CD4-positive, alpha-beta T cell (primary cell): ENCODE measurements at regions not wholly inside any gene's neighbourhood (a gene's known extent, or its start where the extent isn't known, plus 50 kb on each side); places are given as distances from the start of the nearest gene placed in this dataset.

Experiments
- ATAC-seq: fragments of 200-7000 bp; cut with Tn5 transposase; one replicate; pipeline ENCODE4 v1.10.0; 2022; ENCODE audit warnings: mild to moderate bottlenecking; ENCODE audit not compliant: poor library complexity
- CTCF ChIA-PET: fragments of 350-600 bp; sonication (Branson Sonifier 250); formaldehyde crosslinking; loops from one replicate; lab custom pipeline; 2021; ENCODE audit warnings: antibody characterized with exemption, inconsistent platforms; lab: Charles Lee
- POLR2A ChIA-PET: fragments of 350-600 bp; sonication (Branson Sonifier 250); formaldehyde crosslinking; loops from one replicate; lab custom pipeline; 2021; ENCODE audit warnings: antibody characterized with exemption, inconsistent platforms; lab: Charles Lee
- DNase-seq, 14 experiments: peaks; one replicate each; pipeline ENCODE4 v3.0.0-alpha.2; 2013 to 2020; ENCODE audit warnings: mixed read lengths in 2 of 14
- H3K27ac ChIP-seq, 2 donors: one replicate each; pipeline versions ENCODE4 v1.5.1 to v1.7.0; 2013; ENCODE audit warnings: low read length in 2 of 2, low read depth in 1 of 2, mild to moderate bottlenecking in 1 of 2
- H3K27me3 ChIP-seq, 2 experiments: 1 replicate in 1 of 2; 2 replicates in 1 of 2; pipeline versions ENCODE4 v1.6.1 to v1.7.0; 2013; ENCODE audit warnings: low read length in 2 of 2, control low read depth in 1 of 2, mild to moderate bottlenecking in 1 of 2, moderate library complexity in 1 of 2; ENCODE audit not compliant: insufficient read depth in 2 of 2, control insufficient read depth in 1 of 2
- H3K36me3 ChIP-seq: one replicate; pipeline ENCODE4 v1.6.1; 2013; ENCODE audit warnings: low read length, control low read depth; ENCODE audit not compliant: insufficient read depth
- H3K4me1 ChIP-seq: one replicate; pipeline ENCODE4 v1.6.1; 2013; ENCODE audit warnings: low read length, control low read depth; ENCODE audit not compliant: insufficient read depth
- H3K4me3 ChIP-seq: one replicate; pipeline ENCODE4 v1.5.1; 2013; ENCODE audit warnings: mild to moderate bottlenecking, low read length, moderate library complexity
- H3K9me3 ChIP-seq, 2 experiments: 1 replicate in 1 of 2; 2 replicates in 1 of 2; pipeline versions ENCODE4 v1.6.1 to v1.7.0; 2013; ENCODE audit warnings: low read length in 2 of 2, mild to moderate bottlenecking in 2 of 2, control low read depth in 1 of 2, moderate library complexity in 1 of 2; ENCODE audit not compliant: control insufficient read depth in 1 of 2, insufficient read depth in 1 of 2
- H3K27ac Mint-ChIP-seq: one replicate; pipeline ENCODE4 v1.8.0; 2020; ENCODE audit warnings: mixed read lengths
- H3K27me3 Mint-ChIP-seq: one replicate; pipeline ENCODE4 v1.8.0; 2021; ENCODE audit warnings: mixed read lengths
- H3K36me3 Mint-ChIP-seq: one replicate; pipeline ENCODE4 v1.8.0; 2021; ENCODE audit warnings: low read depth, mixed read lengths
- H3K4me1 Mint-ChIP-seq: one replicate; pipeline ENCODE4 v1.8.0; 2021; ENCODE audit warnings: low read depth, mixed read lengths
- H3K4me3 Mint-ChIP-seq: one replicate; pipeline ENCODE4 v1.8.0; 2020; ENCODE audit warnings: mild to moderate bottlenecking, mixed read lengths
- H3K9me3 Mint-ChIP-seq: one replicate; pipeline ENCODE4 v1.8.0; 2020; ENCODE audit warnings: mixed read lengths
- CTCF ChIP-seq: fragments of 200-600 bp; IDR thresholded peaks from one replicate; pipeline ENCODE4 v1.8.0; 2022; ENCODE audit warnings: antibody characterized with exemption, mild to moderate bottlenecking
- intact Hi-C, 2 experiments: fragments of 100-400 bp; cut with DNase I in 1 of 2; cut with micrococcal nuclease in 1 of 2; formaldehyde crosslinking; loops; one replicate each; pipeline versions ENCODE4 v1.15.1 to v1.9.0; 2023 to 2025; cut with DNase I, micrococcal nuclease

DNA sequence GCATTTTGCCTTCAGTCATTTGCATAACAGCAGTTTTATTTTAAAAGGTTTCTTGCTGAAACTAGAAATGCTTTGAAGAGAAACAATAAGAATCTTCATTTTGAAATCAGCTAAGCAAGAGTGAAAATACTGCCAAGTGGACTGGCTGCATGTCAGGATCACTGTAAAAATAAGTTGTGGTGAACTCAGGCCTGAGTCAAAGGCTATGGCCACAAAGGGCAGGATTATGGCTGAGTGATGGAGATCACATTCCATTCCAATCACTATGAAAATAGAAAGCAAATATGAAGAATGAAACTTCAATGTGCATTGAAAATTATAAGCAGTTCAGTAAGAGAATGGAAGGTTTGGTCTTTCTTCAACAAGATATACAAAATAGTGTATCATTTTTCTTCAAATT is 224.5 kb downstream of the PCDH18 start:
- no peaks in the 10 kb centered on the region for H3K27me3 Mint-ChIP-seq
- no peaks in the 10 kb centered on the region for H3K4me1 ChIP-seq
- no peak for ATAC-seq
- H3K27ac ChIP-seq: no peak overlapping the region
- H3K4me3 ChIP-seq: no peak overlapping the region
- no peak for DNase-seq
- no peak overlapping the region for H3K27ac Mint-ChIP-seq
- ChIA-PET POLR2A (no interaction called here), CTCF (no interaction called here)
- H3K36me3 Mint-ChIP-seq: no peaks in the 10 kb centered on the region
- H3K9me3 ChIP-seq: no peaks in the 10 kb centered on the region
- H3K4me3 Mint-ChIP-seq: no peak overlapping the region
- intact Hi-C loops: no loop called here
- TF ChIP-seq CTCF: no peak
- no peaks in the 10 kb centered on the region for H3K4me1 Mint-ChIP-seq
- no peaks in the 10 kb centered on the region for H3K27me3 ChIP-seq
- peaks cover 2% of the 10 kb centered on the region for H3K9me3 Mint-ChIP-seq
- H3K36me3 ChIP-seq: no peaks in the 10 kb centered on the region

- Mint-ChIP-seq H3K4me1 (no peaks in the 10 kb centered on the region), H3K27ac (no peak overlapping the region), H3K36me3 (no peaks in the 10 kb centered on the region), H3K27me3 (no peaks in the 10 kb centered on the region), H3K9me3 (peaks cover 2% of the 10 kb centered on the region), H3K4me3 (no peak overlapping the region)
- Histone ChIP-seq H3K4me3 (no peak overlapping the region), H3K27ac (no peak overlapping the region), H3K4me1 (no peaks in the 10 kb centered on the region), H3K27me3 (no peaks in the 10 kb centered on the region), H3K36me3 (no peaks in the 10 kb centered on the region), H3K9me3 (no peaks in the 10 kb centered on the region)
- intact Hi-C loops: no loop called here
- DNase-seq (no peak), ATAC-seq (no peak)
- ChIA-PET POLR2A (no interaction called here), CTCF (interaction anchor here (1.0 kb wide), 1 partner anchor 10 kb away, joined by 3 read pairs; no protein-coding TSS in a partner anchor)
- TF ChIP-seq CTCF: no peak
Measured at GRCh38 chr4:137300776-137301175, 231.5 kb downstream of the PCDH18 start.

DNA sequence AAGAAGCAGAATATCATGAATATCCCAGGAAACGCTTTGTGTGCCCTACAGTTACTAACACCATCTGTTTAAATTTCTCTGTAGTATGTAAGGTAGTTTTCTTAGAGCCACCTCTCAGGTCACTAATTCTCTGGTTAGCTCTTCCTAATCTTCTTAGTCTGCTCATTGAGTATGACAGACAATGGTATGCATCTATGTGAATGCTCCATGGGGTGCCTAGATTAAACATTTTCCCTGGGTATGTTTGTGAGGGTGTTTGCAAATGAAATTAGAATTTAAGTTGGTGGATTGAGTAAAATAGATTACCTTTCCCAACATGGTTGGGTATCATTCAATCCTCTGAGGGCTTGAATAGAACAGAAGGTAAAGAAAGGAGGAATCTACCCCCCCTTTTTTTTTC is 233.0 kb downstream of the PCDH18 start:
- no peaks in the 10 kb centered on the region for H3K36me3 Mint-ChIP-seq
- Histone ChIP-seq H3K9me3 (no peaks in the 10 kb centered on the region), H3K27ac (no peak overlapping the region), H3K27me3 (no peaks in the 10 kb centered on the region), H3K4me1 (no peaks in the 10 kb centered on the region), H3K36me3 (no peaks in the 10 kb centered on the region), H3K4me3 (no peak overlapping the region)
- H3K9me3 Mint-ChIP-seq: peaks cover 7% of the 10 kb centered on the region
- no peaks in the 10 kb centered on the region for H3K27me3 Mint-ChIP-seq
- H3K4me1 Mint-ChIP-seq: no peaks in the 10 kb centered on the region
- TF ChIP-seq CTCF: no peak
- H3K27ac Mint-ChIP-seq: no peak overlapping the region
- ChIA-PET CTCF (no interaction called here), POLR2A (no interaction called here)
- DNase-seq (no peak), ATAC-seq (no peak)
- intact Hi-C loops: no loop called here
- no peak overlapping the region for H3K4me3 Mint-ChIP-seq
